SK-N-SH (cell line): ENCODE measurements at regions not wholly inside any gene's neighbourhood (a gene's known extent, or its start where the extent isn't known, plus 50 kb on each side); places are given as distances from the start of the nearest gene placed in this dataset.

ENCODE experiments used
- CTCF ChIA-PET: fragments of 300-600, 350-600 bp; formaldehyde crosslinking; extraction: SDS; loops from one replicate; lab custom pipeline; 2021; lab: Yijun Ruan, JAX
- POLR2A ChIA-PET: fragments of 350-600 bp; sonication (Branson Sonifier 250); formaldehyde crosslinking; extraction: SDS; loops from one replicate; lab custom pipeline; 2020; ENCODE audit warnings: antibody characterized with exemption, inconsistent platforms; lab: Yijun Ruan, JAX
- DNase-seq: peaks from one replicate; pipeline ENCODE4 v3.0.0; 2012
- H2AFZ ChIP-seq: fragments of 200-600 bp; sonication (generic); 2 replicates; pipeline ENCODE4 v1.8.1; 2016; ENCODE audit warnings: antibody characterized with exemption, mild to moderate bottlenecking, low read depth
- H3F3A ChIP-seq: fragments of 200-600 bp; sonication (generic); replicated peaks from 2 replicates; pipeline ENCODE3; 2016; ENCODE audit warnings: antibody characterized with exemption, mild to moderate bottlenecking; ENCODE audit not compliant: insufficient read depth
- H3K27ac ChIP-seq, 2 experiments: fragments of 200-500 bp in 1 of 2; fragments of 200-600 bp in 1 of 2; sonication (Bioruptor generic) in 1 of 2; sonication (generic), shearing (Covaris generic) in 1 of 2; 2 replicates each; pipeline versions ENCODE4 v1.5.1 to v1.6.1; 2014 to 2016; ENCODE audit warnings: low read depth in 2 of 2, inconsistent platforms in 1 of 2, low read length in 1 of 2, mild to moderate bottlenecking in 1 of 2, mixed read lengths in 1 of 2
- H3K27me3 ChIP-seq: fragments of 200-600 bp; sonication (generic), shearing (Covaris generic); 2 replicates; pipeline ENCODE4 v1.6.1; 2016; ENCODE audit warnings: mixed run types; ENCODE audit not compliant: insufficient read depth
- H3K36me3 ChIP-seq, 2 experiments: fragments of 200-500 bp in 1 of 2; fragments of 200-600 bp in 1 of 2; sonication (Bioruptor generic) in 1 of 2; sonication (generic) in 1 of 2; replicated peaks in 1 of 2; 2 replicates each; pipeline versions ENCODE3 to v1.5.1; 2014 to 2016; ENCODE audit warnings: low read length in 1 of 2, mild to moderate bottlenecking in 1 of 2; ENCODE audit not compliant: insufficient read depth in 2 of 2, control insufficient read depth in 1 of 2
- H3K4me1 ChIP-seq, 2 experiments: fragments of 200-500 bp in 1 of 2; fragments of 200-600 bp in 1 of 2; sonication (Bioruptor generic) in 1 of 2; sonication (generic), shearing (Covaris generic) in 1 of 2; 2 replicates each; pipeline versions ENCODE4 v1.5.1 to v1.6.1; 2014 to 2016; ENCODE audit warnings: low read depth in 1 of 2, low read length in 1 of 2, mixed run types in 1 of 2; ENCODE audit not compliant: insufficient read depth in 2 of 2, control insufficient read depth in 1 of 2
- H3K4me2 ChIP-seq: fragments of 200-600 bp; sonication (generic), shearing (Covaris generic); 2 replicates; pipeline ENCODE4 v1.6.1; 2017; ENCODE audit warnings: mixed run types
- H3K4me3 ChIP-seq, 2 experiments: fragments of 200-500 bp in 1 of 2; fragments of 200-600 bp in 1 of 2; sonication (Bioruptor generic) in 1 of 2; sonication (generic), shearing (Covaris generic) in 1 of 2; 2 replicates each; pipeline versions ENCODE4 v1.5.1 to v1.8.1; 2014 to 2016; ENCODE audit warnings: low read depth in 2 of 2, inconsistent platforms in 1 of 2, low read length in 1 of 2, mild to moderate bottlenecking in 1 of 2, mixed read lengths in 1 of 2, moderate library complexity in 1 of 2
- H3K79me2 ChIP-seq: fragments of 200-600 bp; sonication (generic); 2 replicates; pipeline ENCODE4 v1.8.1; 2017; ENCODE audit warnings: mild to moderate bottlenecking; ENCODE audit not compliant: insufficient read depth
- H3K9ac ChIP-seq: fragments of 200-600 bp; sonication (generic); 2 replicates; pipeline ENCODE4 v1.6.1; 2017; ENCODE audit warnings: mixed run types
- H3K9me2 ChIP-seq: fragments of 200-600 bp; sonication (generic); 2 replicates; pipeline ENCODE4 v1.6.1; 2017; ENCODE audit warnings: mixed run types
- H3K9me3 ChIP-seq: fragments of 200-600 bp; sonication (generic); 2 replicates; pipeline ENCODE4 v1.6.1; 2017; ENCODE audit warnings: mixed run types, mild to moderate bottlenecking, moderate library complexity
- H4K20me1 ChIP-seq: fragments of 200-600 bp; sonication (generic); 2 replicates; pipeline ENCODE4 v1.6.1; 2017; ENCODE audit warnings: mild to moderate bottlenecking, mixed run types; ENCODE audit not compliant: insufficient read depth
- ELF1 ChIP-seq: IDR thresholded peaks from 2 replicates; pipeline ENCODE4 v1.4.0; 2012
- GABPA ChIP-seq: IDR thresholded peaks from 2 replicates; pipeline ENCODE4 v1.4.0; 2012; ENCODE audit warnings: low read depth, mild to moderate bottlenecking
- GATA2 ChIP-seq: sonication (generic); formaldehyde crosslinking; IDR thresholded peaks from 2 replicates; pipeline ENCODE4 v1.5.0; 2020; ENCODE audit warnings: mild to moderate bottlenecking, missing genetic modification reagents
- JUND ChIP-seq: IDR thresholded peaks from 2 replicates; pipeline ENCODE4 v1.4.0; 2012
- MEF2A ChIP-seq: IDR thresholded peaks from 2 replicates; pipeline ENCODE4 v1.4.0; 2012; ENCODE audit warnings: low read depth, borderline replicate concordance
- NFIC ChIP-seq: IDR thresholded peaks from 2 replicates; pipeline ENCODE4 v1.4.0; 2012; ENCODE audit warnings: borderline replicate concordance
- NRF1 ChIP-seq: IDR thresholded peaks from 2 replicates; pipeline ENCODE4 v1.6.1; 2012; ENCODE audit warnings: low read depth, mild to moderate bottlenecking, low read length
- RAD21 ChIP-seq: IDR thresholded peaks from 2 replicates; pipeline ENCODE4 v1.6.1; 2012; ENCODE audit warnings: mild to moderate bottlenecking, low read length
- RFX5 ChIP-seq: IDR thresholded peaks from 2 replicates; pipeline ENCODE4 v1.6.1; 2012; ENCODE audit warnings: mild to moderate bottlenecking, improper control_type of control experiment, low read length
- RXRA ChIP-seq: IDR thresholded peaks from 2 replicates; pipeline ENCODE4 v1.4.0; 2012; ENCODE audit warnings: low read depth, mild to moderate bottlenecking, borderline replicate concordance
- SMC3 ChIP-seq: IDR thresholded peaks from 2 replicates; pipeline ENCODE4 v1.6.1; 2012; ENCODE audit warnings: low read depth, low read length, improper control_type of control experiment
- TAF1 ChIP-seq: IDR thresholded peaks from 2 replicates; pipeline ENCODE4 v1.6.1; 2012; ENCODE audit warnings: low read depth, mild to moderate bottlenecking, low read length, moderate library complexity, borderline replicate concordance
- TCF12 ChIP-seq: IDR thresholded peaks from 2 replicates; pipeline ENCODE4 v1.4.0; 2012
- YY1 ChIP-seq: IDR thresholded peaks from 2 replicates; pipeline ENCODE4 v1.4.0; 2012; ENCODE audit warnings: low read depth, mild to moderate bottlenecking
- WGBS: methylation state at CpG from one replicate; pipeline ENCODE4 v1.1.6; 2017; ENCODE audit warnings: low lambda C conversion rate; 5-methylcytosine and 5-hydroxymethylcytosine counted together
- TF ChIP-seq, protein P1 (sequence below): IDR thresholded peaks from 2 replicates; pipeline ENCODE4 v1.6.1; 2012; ENCODE audit warnings: mild to moderate bottlenecking, low read depth, low read length, moderate library complexity
- TF ChIP-seq, protein P2 (sequence below): fragments of 200-600 bp; sonication (generic); IDR thresholded peaks from 2 replicates; pipeline ENCODE4 v1.6.1; 2017; ENCODE audit warnings: antibody characterized with exemption, mild to moderate bottlenecking, moderate library complexity
- TF ChIP-seq, protein P3 (sequence below): IDR thresholded peaks from 2 replicates; pipeline ENCODE4 v1.4.0; 2012; ENCODE audit warnings: low read depth
- TF ChIP-seq, protein P4 (sequence below): IDR thresholded peaks from 2 replicates; pipeline ENCODE4 v1.4.0; 2012; ENCODE audit warnings: low read depth, borderline replicate concordance
- TF ChIP-seq, protein P5 (sequence below): fragments of 150-350 bp; IDR thresholded peaks from 2 replicates; pipeline ENCODE4 v1.6.1; 2016; ENCODE audit warnings: mild to moderate bottlenecking, low read depth, low read length
- TF ChIP-seq, protein P6 (sequence below): IDR thresholded peaks from 2 replicates; pipeline ENCODE4 v1.4.0; 2012; ENCODE audit warnings: low read depth, borderline replicate concordance

DNA sequence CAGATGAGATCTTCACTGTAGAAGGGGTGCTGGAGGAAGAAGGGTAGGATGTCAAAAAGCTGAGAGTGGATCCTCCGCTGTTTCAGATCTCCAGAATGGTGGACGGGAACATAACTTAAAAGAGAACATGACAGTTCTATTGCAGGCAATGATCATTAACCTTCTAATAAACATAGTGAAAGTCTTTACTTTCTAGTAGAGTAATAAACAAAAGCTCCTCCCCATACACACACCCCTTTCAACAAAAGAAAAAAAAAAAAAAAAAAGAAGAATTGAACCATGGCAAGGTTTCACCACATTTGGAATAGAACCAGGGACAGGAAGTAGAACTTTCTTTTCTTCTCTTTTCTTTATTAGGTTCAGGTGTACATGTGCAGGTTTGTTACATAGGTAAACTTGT lies 768.1 kb upstream of the RIOK2 start:
- POLR2A ChIA-PET = no interaction called here
- Histone ChIP-seq H3K9me3 (0 out of 2 replicates have a peak, but pooled peaks cover 4% of the 10 kb centered on the region), H3K36me3 (no peaks in the 10 kb centered on the region), H3F3A (no peaks in the 10 kb centered on the region), H2AFZ (no peak overlapping the region), H3K4me2 (no peak overlapping the region), H4K20me1 (no peaks in the 10 kb centered on the region), H3K4me1 (no peaks in the 10 kb centered on the region), H3K79me2 (no peaks in the 10 kb centered on the region), H3K27me3 (no peaks in the 10 kb centered on the region), H3K9ac (no peak overlapping the region), H3K9me2 (no peaks in the 10 kb centered on the region), H3K4me3 (no peak overlapping the region), H3K27ac (no peak overlapping the region)
- TF ChIP-seq, protein P1, sequence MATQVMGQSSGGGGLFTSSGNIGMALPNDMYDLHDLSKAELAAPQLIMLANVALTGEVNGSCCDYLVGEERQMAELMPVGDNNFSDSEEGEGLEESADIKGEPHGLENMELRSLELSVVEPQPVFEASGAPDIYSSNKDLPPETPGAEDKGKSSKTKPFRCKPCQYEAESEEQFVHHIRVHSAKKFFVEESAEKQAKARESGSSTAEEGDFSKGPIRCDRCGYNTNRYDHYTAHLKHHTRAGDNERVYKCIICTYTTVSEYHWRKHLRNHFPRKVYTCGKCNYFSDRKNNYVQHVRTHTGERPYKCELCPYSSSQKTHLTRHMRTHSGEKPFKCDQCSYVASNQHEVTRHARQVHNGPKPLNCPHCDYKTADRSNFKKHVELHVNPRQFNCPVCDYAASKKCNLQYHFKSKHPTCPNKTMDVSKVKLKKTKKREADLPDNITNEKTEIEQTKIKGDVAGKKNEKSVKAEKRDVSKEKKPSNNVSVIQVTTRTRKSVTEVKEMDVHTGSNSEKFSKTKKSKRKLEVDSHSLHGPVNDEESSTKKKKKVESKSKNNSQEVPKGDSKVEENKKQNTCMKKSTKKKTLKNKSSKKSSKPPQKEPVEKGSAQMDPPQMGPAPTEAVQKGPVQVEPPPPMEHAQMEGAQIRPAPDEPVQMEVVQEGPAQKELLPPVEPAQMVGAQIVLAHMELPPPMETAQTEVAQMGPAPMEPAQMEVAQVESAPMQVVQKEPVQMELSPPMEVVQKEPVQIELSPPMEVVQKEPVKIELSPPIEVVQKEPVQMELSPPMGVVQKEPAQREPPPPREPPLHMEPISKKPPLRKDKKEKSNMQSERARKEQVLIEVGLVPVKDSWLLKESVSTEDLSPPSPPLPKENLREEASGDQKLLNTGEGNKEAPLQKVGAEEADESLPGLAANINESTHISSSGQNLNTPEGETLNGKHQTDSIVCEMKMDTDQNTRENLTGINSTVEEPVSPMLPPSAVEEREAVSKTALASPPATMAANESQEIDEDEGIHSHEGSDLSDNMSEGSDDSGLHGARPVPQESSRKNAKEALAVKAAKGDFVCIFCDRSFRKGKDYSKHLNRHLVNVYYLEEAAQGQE = no peak
- no peak for TF ChIP-seq SMC3
- no peak for TF ChIP-seq ELF1
- TF ChIP-seq, protein P2, sequence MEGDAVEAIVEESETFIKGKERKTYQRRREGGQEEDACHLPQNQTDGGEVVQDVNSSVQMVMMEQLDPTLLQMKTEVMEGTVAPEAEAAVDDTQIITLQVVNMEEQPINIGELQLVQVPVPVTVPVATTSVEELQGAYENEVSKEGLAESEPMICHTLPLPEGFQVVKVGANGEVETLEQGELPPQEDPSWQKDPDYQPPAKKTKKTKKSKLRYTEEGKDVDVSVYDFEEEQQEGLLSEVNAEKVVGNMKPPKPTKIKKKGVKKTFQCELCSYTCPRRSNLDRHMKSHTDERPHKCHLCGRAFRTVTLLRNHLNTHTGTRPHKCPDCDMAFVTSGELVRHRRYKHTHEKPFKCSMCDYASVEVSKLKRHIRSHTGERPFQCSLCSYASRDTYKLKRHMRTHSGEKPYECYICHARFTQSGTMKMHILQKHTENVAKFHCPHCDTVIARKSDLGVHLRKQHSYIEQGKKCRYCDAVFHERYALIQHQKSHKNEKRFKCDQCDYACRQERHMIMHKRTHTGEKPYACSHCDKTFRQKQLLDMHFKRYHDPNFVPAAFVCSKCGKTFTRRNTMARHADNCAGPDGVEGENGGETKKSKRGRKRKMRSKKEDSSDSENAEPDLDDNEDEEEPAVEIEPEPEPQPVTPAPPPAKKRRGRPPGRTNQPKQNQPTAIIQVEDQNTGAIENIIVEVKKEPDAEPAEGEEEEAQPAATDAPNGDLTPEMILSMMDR = no peak
- 85% methylated on average over 2 of the region's 2 CpGs for WGBS
- CTCF ChIA-PET = interaction anchor here (0.8 kb wide), 1 partner anchor 25 kb away, joined by 3 read pairs; no protein-coding TSS in a partner anchor
- DNase-seq = no peak

DNA sequence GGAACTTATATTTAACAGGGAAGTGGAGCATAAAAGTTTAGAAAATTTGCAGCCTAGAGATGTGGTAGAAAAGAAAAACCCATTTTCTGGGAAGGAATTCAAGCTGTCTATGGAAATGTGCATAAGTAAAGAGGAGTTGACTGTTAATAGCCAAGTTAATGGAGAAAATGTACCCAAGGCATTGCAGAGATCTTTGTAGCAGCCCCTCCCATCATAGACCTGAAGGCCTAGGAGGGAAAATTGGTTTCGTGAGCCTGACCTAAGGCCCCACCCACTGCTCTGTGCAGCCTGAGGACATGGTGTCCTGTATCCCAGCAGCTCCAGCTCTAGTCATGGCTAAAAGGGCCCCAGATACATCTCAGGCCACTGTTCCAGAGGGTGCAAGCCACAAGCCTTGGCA lies 772.4 kb upstream of the RIOK2 start:
- no peaks in the 10 kb centered on the region for H3K36me3 ChIP-seq
- H2AFZ ChIP-seq = no peak overlapping the region
- no peaks in the 10 kb centered on the region for H3K27me3 ChIP-seq
- no peak overlapping the region for H3K27ac ChIP-seq
- no peak overlapping the region for H3K9ac ChIP-seq
- H3F3A ChIP-seq = no peaks in the 10 kb centered on the region
- H3K9me3 ChIP-seq = 0 out of 2 replicates have a peak, but pooled peaks cover 2% of the 10 kb centered on the region
- TF ChIP-seq RFX5 (no peak), JUND (no peak), GABPA (no peak), RXRA (no peak), GATA2 (no peak), TAF1 (no peak), ELF1 (no peak), NRF1 (no peak), YY1 (no peak), RAD21 (no peak), TCF12 (no peak), NFIC (no peak), MEF2A (no peak)
- TF ChIP-seq, protein P3, sequence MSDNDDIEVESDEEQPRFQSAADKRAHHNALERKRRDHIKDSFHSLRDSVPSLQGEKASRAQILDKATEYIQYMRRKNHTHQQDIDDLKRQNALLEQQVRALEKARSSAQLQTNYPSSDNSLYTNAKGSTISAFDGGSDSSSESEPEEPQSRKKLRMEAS = no peak
- TF ChIP-seq, protein P4, sequence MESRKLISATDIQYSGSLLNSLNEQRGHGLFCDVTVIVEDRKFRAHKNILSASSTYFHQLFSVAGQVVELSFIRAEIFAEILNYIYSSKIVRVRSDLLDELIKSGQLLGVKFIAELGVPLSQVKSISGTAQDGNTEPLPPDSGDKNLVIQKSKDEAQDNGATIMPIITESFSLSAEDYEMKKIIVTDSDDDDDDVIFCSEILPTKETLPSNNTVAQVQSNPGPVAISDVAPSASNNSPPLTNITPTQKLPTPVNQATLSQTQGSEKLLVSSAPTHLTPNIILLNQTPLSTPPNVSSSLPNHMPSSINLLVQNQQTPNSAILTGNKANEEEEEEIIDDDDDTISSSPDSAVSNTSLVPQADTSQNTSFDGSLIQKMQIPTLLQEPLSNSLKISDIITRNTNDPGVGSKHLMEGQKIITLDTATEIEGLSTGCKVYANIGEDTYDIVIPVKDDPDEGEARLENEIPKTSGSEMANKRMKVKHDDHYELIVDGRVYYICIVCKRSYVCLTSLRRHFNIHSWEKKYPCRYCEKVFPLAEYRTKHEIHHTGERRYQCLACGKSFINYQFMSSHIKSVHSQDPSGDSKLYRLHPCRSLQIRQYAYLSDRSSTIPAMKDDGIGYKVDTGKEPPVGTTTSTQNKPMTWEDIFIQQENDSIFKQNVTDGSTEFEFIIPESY = no peak
- TF ChIP-seq, protein P5, sequence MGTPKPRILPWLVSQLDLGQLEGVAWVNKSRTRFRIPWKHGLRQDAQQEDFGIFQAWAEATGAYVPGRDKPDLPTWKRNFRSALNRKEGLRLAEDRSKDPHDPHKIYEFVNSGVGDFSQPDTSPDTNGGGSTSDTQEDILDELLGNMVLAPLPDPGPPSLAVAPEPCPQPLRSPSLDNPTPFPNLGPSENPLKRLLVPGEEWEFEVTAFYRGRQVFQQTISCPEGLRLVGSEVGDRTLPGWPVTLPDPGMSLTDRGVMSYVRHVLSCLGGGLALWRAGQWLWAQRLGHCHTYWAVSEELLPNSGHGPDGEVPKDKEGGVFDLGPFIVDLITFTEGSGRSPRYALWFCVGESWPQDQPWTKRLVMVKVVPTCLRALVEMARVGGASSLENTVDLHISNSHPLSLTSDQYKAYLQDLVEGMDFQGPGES = no peak
- TF ChIP-seq, protein P6, sequence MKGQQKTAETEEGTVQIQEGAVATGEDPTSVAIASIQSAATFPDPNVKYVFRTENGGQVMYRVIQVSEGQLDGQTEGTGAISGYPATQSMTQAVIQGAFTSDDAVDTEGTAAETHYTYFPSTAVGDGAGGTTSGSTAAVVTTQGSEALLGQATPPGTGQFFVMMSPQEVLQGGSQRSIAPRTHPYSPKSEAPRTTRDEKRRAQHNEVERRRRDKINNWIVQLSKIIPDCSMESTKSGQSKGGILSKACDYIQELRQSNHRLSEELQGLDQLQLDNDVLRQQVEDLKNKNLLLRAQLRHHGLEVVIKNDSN = no peak
- TF ChIP-seq, all 33 proteins: peak for 0
- WGBS = 60% methylated on average over 1 of the region's 1 CpG
- no peak for DNase-seq
- Histone ChIP-seq H3K4me3 (no peak overlapping the region), H3K79me2 (no peaks in the 10 kb centered on the region), H3K9me2 (no peaks in the 10 kb centered on the region), H4K20me1 (no peaks in the 10 kb centered on the region), H3K4me1 (no peaks in the 10 kb centered on the region), H3K4me2 (no peak overlapping the region)
- ChIA-PET POLR2A (no interaction called here), CTCF (no interaction called here)
